ENCODE measurements at regions not wholly inside any gene's neighbourhood (a gene's known extent, or its start where the extent isn't known, plus 50 kb on each side); places are given as distances from the start of the nearest gene placed in this dataset.

- H3K9me3 Mint-ChIP-seq (ENCODE audit: unreplicated experiment) = no peaks in the 10 kb centered on the region
- H3K4me3 Mint-ChIP-seq (ENCODE audit: unreplicated experiment) = no peak overlapping the region
- no peak overlapping the region for H3K27ac Mint-ChIP-seq (ENCODE audit: unreplicated experiment)
- no peaks in the 10 kb centered on the region for H3K27me3 Mint-ChIP-seq (ENCODE audit: unreplicated experiment)
- DNase-seq (ENCODE audit: extremely low spot score, unreplicated experiment) = no peak
- no peaks in the 10 kb centered on the region for H3K4me1 Mint-ChIP-seq (ENCODE audit: unreplicated experiment)
- no peak for TF ChIP-seq CTCF (IDR thresholded peaks at IDR 0.05)
- no peaks in the 10 kb centered on the region for H3K36me3 Mint-ChIP-seq (ENCODE audit: unreplicated experiment)
Measured at GRCh38 chr18:66440433-66440832, 163.5 kb downstream of the CDH19 start.

DNA sequence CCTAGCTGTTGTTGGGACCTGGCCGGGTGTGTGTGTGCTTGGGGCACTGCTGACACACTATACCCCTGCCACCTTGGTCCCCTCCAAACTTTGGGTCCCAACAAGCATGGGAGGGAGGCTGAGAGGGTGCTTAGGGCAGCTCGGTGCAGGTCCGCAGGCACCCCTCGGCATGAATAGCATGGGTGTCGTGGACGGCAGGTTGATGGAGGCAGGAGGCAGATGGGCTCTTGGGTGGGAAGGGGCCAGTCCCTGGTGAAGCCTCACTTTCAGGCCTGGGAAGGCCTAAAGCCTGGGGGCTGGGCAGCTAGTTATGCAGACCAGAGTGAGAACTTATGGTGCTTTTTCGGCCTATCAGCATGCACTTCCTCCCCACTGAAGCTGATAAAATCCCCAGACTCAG, 164.2 kb downstream of the CDH19 start:
- Mint-ChIP-seq H3K4me3 (ENCODE audit: unreplicated experiment) (no peak overlapping the region), H3K4me1 (ENCODE audit: unreplicated experiment) (no peaks in the 10 kb centered on the region), H3K27ac (ENCODE audit: unreplicated experiment) (no peak overlapping the region), H3K9me3 (ENCODE audit: unreplicated experiment) (no peaks in the 10 kb centered on the region), H3K36me3 (ENCODE audit: unreplicated experiment) (no peaks in the 10 kb centered on the region), H3K27me3 (ENCODE audit: unreplicated experiment) (no peaks in the 10 kb centered on the region)
- DNase-seq (ENCODE audit: extremely low spot score, unreplicated experiment) = no peak
- TF ChIP-seq CTCF (IDR thresholded peaks at IDR 0.05) = no peak

DNA sequence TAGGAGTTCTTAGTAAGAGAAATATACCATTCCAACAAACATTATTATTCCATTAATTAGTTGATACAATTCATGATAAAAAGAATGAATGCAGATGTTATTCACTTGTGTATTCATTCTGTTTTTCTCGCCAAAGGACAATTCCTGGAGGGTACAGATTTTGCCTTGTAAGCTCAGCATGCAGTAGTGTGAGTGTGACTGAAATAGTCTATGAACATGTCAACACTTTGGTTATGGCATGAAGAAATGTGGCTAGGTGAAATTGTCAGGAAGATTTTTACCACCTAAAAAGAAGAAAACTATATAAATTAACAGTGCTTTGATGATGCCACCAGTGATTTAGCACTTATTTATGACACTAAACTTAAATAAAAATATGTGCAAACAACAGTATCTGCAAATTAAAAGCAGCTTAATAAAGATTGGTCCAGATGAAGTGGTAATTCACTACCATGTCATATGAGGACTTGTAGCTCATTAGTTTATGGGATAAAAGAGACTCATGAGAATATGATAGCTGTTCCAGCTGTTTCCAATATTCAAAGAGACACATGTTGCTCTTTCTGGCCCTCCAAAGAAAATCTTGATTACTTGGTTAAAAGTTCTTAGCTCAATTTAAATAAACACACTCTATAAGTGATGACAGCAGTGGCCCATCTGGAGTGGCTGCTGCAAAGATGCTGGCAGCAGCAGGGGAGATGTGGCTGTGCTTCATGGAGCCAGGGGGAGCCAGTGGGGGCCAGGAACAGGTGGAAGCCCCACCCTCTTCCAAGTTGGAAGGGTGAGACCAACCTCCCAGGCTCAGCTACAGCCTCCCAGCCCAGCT, 165.0 kb downstream of the CDH19 start:
- H3K4me3 Mint-ChIP-seq (ENCODE audit: unreplicated experiment) = no peak overlapping the region
- H3K4me1 Mint-ChIP-seq (ENCODE audit: unreplicated experiment) = no peaks in the 10 kb centered on the region
- no peaks in the 10 kb centered on the region for H3K27me3 Mint-ChIP-seq (ENCODE audit: unreplicated experiment)
- TF ChIP-seq CTCF (IDR thresholded peaks at IDR 0.05) = no peak
- no peak for DNase-seq (ENCODE audit: extremely low spot score, unreplicated experiment)
- H3K36me3 Mint-ChIP-seq (ENCODE audit: unreplicated experiment) = no peaks in the 10 kb centered on the region
- H3K27ac Mint-ChIP-seq (ENCODE audit: unreplicated experiment) = no peak overlapping the region
- H3K9me3 Mint-ChIP-seq (ENCODE audit: unreplicated experiment) = no peaks in the 10 kb centered on the region

GRCh38 chr18:66432636-66433035, 171.3 kb downstream of the CDH19 start:
- Mint-ChIP-seq H3K36me3 (ENCODE audit: unreplicated experiment) (no peaks in the 10 kb centered on the region), H3K4me3 (ENCODE audit: unreplicated experiment) (no peak overlapping the region), H3K27me3 (ENCODE audit: unreplicated experiment) (no peaks in the 10 kb centered on the region), H3K4me1 (ENCODE audit: unreplicated experiment) (no peaks in the 10 kb centered on the region), H3K9me3 (ENCODE audit: unreplicated experiment) (no peaks in the 10 kb centered on the region), H3K27ac (ENCODE audit: unreplicated experiment) (no peak overlapping the region)
- TF ChIP-seq CTCF (IDR thresholded peaks at IDR 0.05) = no peak
- no peak for DNase-seq (ENCODE audit: extremely low spot score, unreplicated experiment)

DNA sequence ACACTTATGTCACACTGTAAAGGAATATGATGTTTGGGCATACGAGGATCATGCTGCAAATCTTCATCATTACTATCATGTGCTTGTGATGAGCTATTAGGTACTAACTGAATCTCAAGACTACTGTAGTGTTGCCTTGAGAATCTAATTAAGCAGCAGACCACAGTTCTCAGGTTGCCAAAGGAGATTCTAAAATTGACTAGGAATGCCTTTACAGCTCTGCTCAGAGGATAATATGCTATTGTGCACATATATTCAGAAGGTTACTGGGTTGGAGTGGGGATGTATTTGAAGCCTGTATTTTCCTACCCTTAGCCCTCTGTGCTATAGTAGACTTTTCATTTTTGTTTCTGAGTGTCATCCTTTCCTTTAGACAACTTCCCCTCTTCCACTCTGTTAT, 175.1 kb downstream of the CDH19 start:
- Mint-ChIP-seq H3K9me3 (ENCODE audit: unreplicated experiment) (no peaks in the 10 kb centered on the region), H3K36me3 (ENCODE audit: unreplicated experiment) (no peaks in the 10 kb centered on the region), H3K4me3 (ENCODE audit: unreplicated experiment) (no peak overlapping the region), H3K4me1 (ENCODE audit: unreplicated experiment) (no peaks in the 10 kb centered on the region), H3K27ac (ENCODE audit: unreplicated experiment) (no peak overlapping the region), H3K27me3 (ENCODE audit: unreplicated experiment) (no peaks in the 10 kb centered on the region)
- no peak for TF ChIP-seq CTCF (IDR thresholded peaks at IDR 0.05)
- no peak for DNase-seq (ENCODE audit: extremely low spot score, unreplicated experiment)

Measured in osteocyte (in vitro differentiated cells).